ENCODE measurements at regions not wholly inside any gene's neighbourhood (a gene's known extent, or its start where the extent isn't known, plus 50 kb on each side); places are given as distances from the start of the nearest gene placed in this dataset.

GRCh38 chr3:168162172-168162571 lies 66.4 kb upstream of the GOLIM4 start:
- TF ChIP-seq, protein P1, sequence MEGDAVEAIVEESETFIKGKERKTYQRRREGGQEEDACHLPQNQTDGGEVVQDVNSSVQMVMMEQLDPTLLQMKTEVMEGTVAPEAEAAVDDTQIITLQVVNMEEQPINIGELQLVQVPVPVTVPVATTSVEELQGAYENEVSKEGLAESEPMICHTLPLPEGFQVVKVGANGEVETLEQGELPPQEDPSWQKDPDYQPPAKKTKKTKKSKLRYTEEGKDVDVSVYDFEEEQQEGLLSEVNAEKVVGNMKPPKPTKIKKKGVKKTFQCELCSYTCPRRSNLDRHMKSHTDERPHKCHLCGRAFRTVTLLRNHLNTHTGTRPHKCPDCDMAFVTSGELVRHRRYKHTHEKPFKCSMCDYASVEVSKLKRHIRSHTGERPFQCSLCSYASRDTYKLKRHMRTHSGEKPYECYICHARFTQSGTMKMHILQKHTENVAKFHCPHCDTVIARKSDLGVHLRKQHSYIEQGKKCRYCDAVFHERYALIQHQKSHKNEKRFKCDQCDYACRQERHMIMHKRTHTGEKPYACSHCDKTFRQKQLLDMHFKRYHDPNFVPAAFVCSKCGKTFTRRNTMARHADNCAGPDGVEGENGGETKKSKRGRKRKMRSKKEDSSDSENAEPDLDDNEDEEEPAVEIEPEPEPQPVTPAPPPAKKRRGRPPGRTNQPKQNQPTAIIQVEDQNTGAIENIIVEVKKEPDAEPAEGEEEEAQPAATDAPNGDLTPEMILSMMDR (IDR thresholded peaks at IDR 0.05 in 2 of 3, conservative IDR thresholded peaks at IDR 0.05 in 1 of 3; ENCODE audit: borderline replicate concordance in 1 of 3, insufficient read depth in 1 of 3, low read depth in 2 of 3, low read length in 2 of 3) = no peak
- TF ChIP-seq YY1 (IDR thresholded peaks at IDR 0.05; ENCODE audit: extremely low read depth, insufficient replicate concordance, low read depth, low read length) = no peak
- no peak for TF ChIP-seq TCF7L2 (IDR thresholded peaks at IDR 0.05; ENCODE audit: borderline replicate concordance, extremely low read depth, insufficient read depth, insufficient read length)
- TF ChIP-seq EZH2phosphoT487 (IDR thresholded peaks at IDR 0.05; ENCODE audit: borderline replicate concordance) = no peak
- TF ChIP-seq SP1 (IDR thresholded peaks at IDR 0.05; ENCODE audit: low read depth) = no peak
- TF ChIP-seq POLR2A (IDR thresholded peaks at IDR 0.05; ENCODE audit: borderline replicate concordance, extremely low read depth, insufficient read depth, insufficient read length) = no peak
- no peak for TF ChIP-seq RAD21 (IDR thresholded peaks at IDR 0.05; ENCODE audit: low read depth)
- no peak for TF ChIP-seq EGR1 (IDR thresholded peaks at IDR 0.05; ENCODE audit: low read depth)
- TF ChIP-seq, protein P2, sequence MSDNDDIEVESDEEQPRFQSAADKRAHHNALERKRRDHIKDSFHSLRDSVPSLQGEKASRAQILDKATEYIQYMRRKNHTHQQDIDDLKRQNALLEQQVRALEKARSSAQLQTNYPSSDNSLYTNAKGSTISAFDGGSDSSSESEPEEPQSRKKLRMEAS (IDR thresholded peaks at IDR 0.05) = no peak
- no peak for TF ChIP-seq ZNF274 (IDR thresholded peaks at IDR 0.05; ENCODE audit: low read depth, low read length)
- no peak for TF ChIP-seq ZFX (IDR thresholded peaks at IDR 0.05)
- TF ChIP-seq, protein P3, sequence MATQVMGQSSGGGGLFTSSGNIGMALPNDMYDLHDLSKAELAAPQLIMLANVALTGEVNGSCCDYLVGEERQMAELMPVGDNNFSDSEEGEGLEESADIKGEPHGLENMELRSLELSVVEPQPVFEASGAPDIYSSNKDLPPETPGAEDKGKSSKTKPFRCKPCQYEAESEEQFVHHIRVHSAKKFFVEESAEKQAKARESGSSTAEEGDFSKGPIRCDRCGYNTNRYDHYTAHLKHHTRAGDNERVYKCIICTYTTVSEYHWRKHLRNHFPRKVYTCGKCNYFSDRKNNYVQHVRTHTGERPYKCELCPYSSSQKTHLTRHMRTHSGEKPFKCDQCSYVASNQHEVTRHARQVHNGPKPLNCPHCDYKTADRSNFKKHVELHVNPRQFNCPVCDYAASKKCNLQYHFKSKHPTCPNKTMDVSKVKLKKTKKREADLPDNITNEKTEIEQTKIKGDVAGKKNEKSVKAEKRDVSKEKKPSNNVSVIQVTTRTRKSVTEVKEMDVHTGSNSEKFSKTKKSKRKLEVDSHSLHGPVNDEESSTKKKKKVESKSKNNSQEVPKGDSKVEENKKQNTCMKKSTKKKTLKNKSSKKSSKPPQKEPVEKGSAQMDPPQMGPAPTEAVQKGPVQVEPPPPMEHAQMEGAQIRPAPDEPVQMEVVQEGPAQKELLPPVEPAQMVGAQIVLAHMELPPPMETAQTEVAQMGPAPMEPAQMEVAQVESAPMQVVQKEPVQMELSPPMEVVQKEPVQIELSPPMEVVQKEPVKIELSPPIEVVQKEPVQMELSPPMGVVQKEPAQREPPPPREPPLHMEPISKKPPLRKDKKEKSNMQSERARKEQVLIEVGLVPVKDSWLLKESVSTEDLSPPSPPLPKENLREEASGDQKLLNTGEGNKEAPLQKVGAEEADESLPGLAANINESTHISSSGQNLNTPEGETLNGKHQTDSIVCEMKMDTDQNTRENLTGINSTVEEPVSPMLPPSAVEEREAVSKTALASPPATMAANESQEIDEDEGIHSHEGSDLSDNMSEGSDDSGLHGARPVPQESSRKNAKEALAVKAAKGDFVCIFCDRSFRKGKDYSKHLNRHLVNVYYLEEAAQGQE (IDR thresholded peaks at IDR 0.05; ENCODE audit: low read depth) = no peak
- TF ChIP-seq, protein P4, sequence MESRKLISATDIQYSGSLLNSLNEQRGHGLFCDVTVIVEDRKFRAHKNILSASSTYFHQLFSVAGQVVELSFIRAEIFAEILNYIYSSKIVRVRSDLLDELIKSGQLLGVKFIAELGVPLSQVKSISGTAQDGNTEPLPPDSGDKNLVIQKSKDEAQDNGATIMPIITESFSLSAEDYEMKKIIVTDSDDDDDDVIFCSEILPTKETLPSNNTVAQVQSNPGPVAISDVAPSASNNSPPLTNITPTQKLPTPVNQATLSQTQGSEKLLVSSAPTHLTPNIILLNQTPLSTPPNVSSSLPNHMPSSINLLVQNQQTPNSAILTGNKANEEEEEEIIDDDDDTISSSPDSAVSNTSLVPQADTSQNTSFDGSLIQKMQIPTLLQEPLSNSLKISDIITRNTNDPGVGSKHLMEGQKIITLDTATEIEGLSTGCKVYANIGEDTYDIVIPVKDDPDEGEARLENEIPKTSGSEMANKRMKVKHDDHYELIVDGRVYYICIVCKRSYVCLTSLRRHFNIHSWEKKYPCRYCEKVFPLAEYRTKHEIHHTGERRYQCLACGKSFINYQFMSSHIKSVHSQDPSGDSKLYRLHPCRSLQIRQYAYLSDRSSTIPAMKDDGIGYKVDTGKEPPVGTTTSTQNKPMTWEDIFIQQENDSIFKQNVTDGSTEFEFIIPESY (IDR thresholded peaks at IDR 0.05; ENCODE audit: extremely low read depth, insufficient replicate concordance, low read length) = no peak
- no peak for TF ChIP-seq EZH2 (IDR thresholded peaks at IDR 0.05)
